ENCODE measurements at regions not wholly inside any gene's neighbourhood (a gene's known extent, or its start where the extent isn't known, plus 50 kb on each side); places are given as distances from the start of the nearest gene placed in this dataset.
"Not testable (repeated sequence)": the region's sequence is repeated elsewhere in the genome, so short reads cannot be mapped to it uniquely, and the experiment has no call there.

GRCh38 chr16:46519063-46519462 is 102.1 kb downstream of the SHCBP1 start:
- no peak for DNase-seq

GRCh38 chr16:46496701-46497100 is 124.5 kb downstream of the SHCBP1 start:
- no peak for DNase-seq

- DNase-seq: no peak
These were observed 138.3 kb downstream of the SHCBP1 start for GRCh38 chr16:46482895-46483294.

GRCh38 chr16:46466239-46466638 is 154.9 kb downstream of the SHCBP1 start:
- no peak for DNase-seq

GRCh38 chr16:46454801-46455200 is 166.4 kb downstream of the SHCBP1 start:
- not testable (repeated sequence) for DNase-seq

GRCh38 chr16:46428108-46429061 is 192.8 kb downstream of the SHCBP1 start:
- DNase-seq: no peak

GRCh38 chr16:46427340-46428107 is 193.7 kb downstream of the SHCBP1 start:
- no peak for DNase-seq

- DNase-seq: no peak
These were observed 194.8 kb downstream of the SHCBP1 start for GRCh38 chr16:46426336-46426735.

GRCh38 chr16:46404028-46404427 is 217.2 kb downstream of the SHCBP1 start:
- no peak for DNase-seq

- not testable (repeated sequence) for DNase-seq
These were observed 222.6 kb downstream of the SHCBP1 start for GRCh38 chr16:46398559-46398958.

GRCh38 chr16:46396883-46397270 is 224.3 kb downstream of the SHCBP1 start:
- DNase-seq: not testable (repeated sequence)

GRCh38 chr16:46396131-46396882 is 224.9 kb downstream of the SHCBP1 start:
- DNase-seq: peak; percentile 24

GRCh38 chr16:46395391-46395921 is 225.7 kb downstream of the SHCBP1 start:
- peak; percentile 20 for DNase-seq

GRCh38 chr16:46394963-46395362 is 226.2 kb downstream of the SHCBP1 start:
- DNase-seq: not testable (repeated sequence)

GRCh38 chr16:46394149-46394548 is 227.0 kb downstream of the SHCBP1 start:
- not testable (repeated sequence) for DNase-seq

GRCh38 chr16:46392930-46393722 is 228.1 kb downstream of the SHCBP1 start:
- DNase-seq: peak; percentile 51

GRCh38 chr16:46390660-46391462 is 230.3 kb downstream of the SHCBP1 start:
- DNase-seq: peak; percentile 28

GRCh38 chr16:46389561-46390041 is 231.6 kb downstream of the SHCBP1 start:
- peak; percentile 93 for DNase-seq

- not testable (repeated sequence) for DNase-seq
These were observed 232.2 kb downstream of the SHCBP1 start for GRCh38 chr16:46388939-46389491.

- not testable (repeated sequence) for DNase-seq
These were observed 232.8 kb downstream of the SHCBP1 start for GRCh38 chr16:46388354-46388753.

Measured in dermis blood vessel endothelial cell (primary cell).